Esophagus squamous epithelium (tissue), 4 donors: ENCODE measurements at regions not wholly inside any gene's neighbourhood (a gene's known extent, or its start where the extent isn't known, plus 50 kb on each side); places are given as distances from the start of the nearest gene placed in this dataset.

Experiments
- CTCF ChIP-seq, 6 experiments: fragments of 450-650 bp in 4 of 6; fragments of 200-600 bp in 2 of 6; sonication (generic) in 2 of 6; IDR thresholded peaks; one replicate each; pipeline ENCODE4 v1.5.1; 2016 to 2019; ENCODE audit warnings: antibody characterized with exemption in 6 of 6, mild to moderate bottlenecking in 4 of 6, moderate library complexity in 4 of 6
- POLR2A ChIP-seq, 4 donors: fragments of 450-650 bp; IDR thresholded peaks; one replicate each; pipeline ENCODE4 v1.6.1; 2017; ENCODE audit warnings: antibody characterized with exemption in 4 of 4, mild to moderate bottlenecking in 4 of 4, moderate library complexity in 3 of 4

- TF ChIP-seq CTCF (IDR thresholded peaks at IDR 0.05) = no peak
- no peak for TF ChIP-seq POLR2A (IDR thresholded peaks at IDR 0.05)
Measured at GRCh38 chr9:34773955-34774354, 64.0 kb upstream of the CCL21 start.
